ENCODE measurements at regions not wholly inside any gene's neighbourhood (a gene's known extent, or its start where the extent isn't known, plus 50 kb on each side); places are given as distances from the start of the nearest gene placed in this dataset.

GRCh38 chr21:41573902-41574690 lies 66.1 kb upstream of the TMPRSS2 start:
- no peak overlapping the region for H3K27ac ChIP-seq (replicated peaks)
- H3K4me3 ChIP-seq (replicated peaks; ENCODE audit: insufficient read depth, low read length), result no peak overlapping the region
- TF ChIP-seq CTCF (IDR thresholded peaks at IDR 0.05; ENCODE audit: insufficient read depth, low read length) (no peak), REST (IDR thresholded peaks at IDR 0.05; ENCODE audit: insufficient replicate concordance, low read depth) (no peak), POLR2AphosphoS5 (IDR thresholded peaks at IDR 0.05; ENCODE audit: low read depth) (no peak), GABPA (IDR thresholded peaks at IDR 0.05; ENCODE audit: low read depth) (no peak), SPI1 (IDR thresholded peaks at IDR 0.05; ENCODE audit: borderline replicate concordance, low read depth) (no peak)
- H3K27me3 ChIP-seq (ENCODE audit: insufficient read depth, poor library complexity, severe bottlenecking), result no peaks in the 10 kb centered on the region
- no peak for DNase-seq (ENCODE audit: low read depth in 1 of 2, low spot score in 1 of 2)

GRCh38 chr21:41571938-41572510 lies 64.1 kb upstream of the TMPRSS2 start:
- H3K4me3 ChIP-seq (replicated peaks; ENCODE audit: insufficient read depth, low read length), result no peak overlapping the region
- no peak for TF ChIP-seq SPI1 (IDR thresholded peaks at IDR 0.05; ENCODE audit: borderline replicate concordance, low read depth)
- no peak for TF ChIP-seq CTCF (IDR thresholded peaks at IDR 0.05; ENCODE audit: insufficient read depth, low read length)
- no peak for TF ChIP-seq REST (IDR thresholded peaks at IDR 0.05; ENCODE audit: insufficient replicate concordance, low read depth)
- no peak for TF ChIP-seq POLR2AphosphoS5 (IDR thresholded peaks at IDR 0.05; ENCODE audit: low read depth)
- no peak for TF ChIP-seq GABPA (IDR thresholded peaks at IDR 0.05; ENCODE audit: low read depth)
- no peak for DNase-seq (ENCODE audit: low read depth in 1 of 2, low spot score in 1 of 2)
- no peak overlapping the region for H3K27ac ChIP-seq (replicated peaks)
- H3K27me3 ChIP-seq (ENCODE audit: insufficient read depth, poor library complexity, severe bottlenecking), result no peaks in the 10 kb centered on the region

- H3K27ac ChIP-seq (replicated peaks), result no peak overlapping the region
- no peak for DNase-seq (ENCODE audit: low read depth in 1 of 2, low spot score in 1 of 2)
- no peaks in the 10 kb centered on the region for H3K27me3 ChIP-seq (ENCODE audit: insufficient read depth, poor library complexity, severe bottlenecking)
- no peak overlapping the region for H3K4me3 ChIP-seq (replicated peaks; ENCODE audit: insufficient read depth, low read length)
- TF ChIP-seq POLR2AphosphoS5 (IDR thresholded peaks at IDR 0.05; ENCODE audit: low read depth) (no peak), REST (IDR thresholded peaks at IDR 0.05; ENCODE audit: insufficient replicate concordance, low read depth) (no peak), CTCF (IDR thresholded peaks at IDR 0.05; ENCODE audit: insufficient read depth, low read length) (no peak), SPI1 (IDR thresholded peaks at IDR 0.05; ENCODE audit: borderline replicate concordance, low read depth) (no peak), GABPA (IDR thresholded peaks at IDR 0.05; ENCODE audit: low read depth) (no peak)
These were observed 62.9 kb upstream of the TMPRSS2 start for GRCh38 chr21:41570791-41571355.
